HG03280 (cell line): ENCODE measurements at regions not wholly inside any gene's neighbourhood (a gene's known extent, or its start where the extent isn't known, plus 50 kb on each side); places are given as distances from the start of the nearest gene placed in this dataset.

Experiments
- ATAC-seq: cut with Tn5 transposase; IDR thresholded peaks from one replicate; pipeline ENCODE4 v1.9.1; 2021; ENCODE audit warnings: mild to moderate bottlenecking, moderate library complexity; ENCODE audit not compliant: unreplicated experiment

DNA sequence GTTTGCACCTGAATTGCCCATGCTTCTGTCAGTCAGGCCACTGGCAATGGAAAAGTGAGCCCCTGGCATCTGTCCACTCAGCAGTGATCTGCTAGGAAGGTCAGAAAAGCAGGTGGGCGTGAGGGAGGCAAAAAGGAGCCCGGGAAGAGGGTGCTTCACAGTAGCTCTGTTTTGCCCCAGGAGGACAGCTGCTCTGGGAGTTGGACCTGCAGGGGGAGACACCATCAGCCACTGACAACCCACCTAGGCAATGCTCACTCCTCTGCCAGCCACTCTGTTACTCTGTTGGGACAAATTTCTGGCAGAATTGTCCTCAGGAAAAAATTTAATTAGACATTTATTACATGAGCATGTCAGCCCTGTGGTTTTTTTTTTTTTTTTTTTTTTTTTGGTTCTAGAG is 146.4 kb downstream of the LRIG2 start:
- no peak for ATAC-seq

DNA sequence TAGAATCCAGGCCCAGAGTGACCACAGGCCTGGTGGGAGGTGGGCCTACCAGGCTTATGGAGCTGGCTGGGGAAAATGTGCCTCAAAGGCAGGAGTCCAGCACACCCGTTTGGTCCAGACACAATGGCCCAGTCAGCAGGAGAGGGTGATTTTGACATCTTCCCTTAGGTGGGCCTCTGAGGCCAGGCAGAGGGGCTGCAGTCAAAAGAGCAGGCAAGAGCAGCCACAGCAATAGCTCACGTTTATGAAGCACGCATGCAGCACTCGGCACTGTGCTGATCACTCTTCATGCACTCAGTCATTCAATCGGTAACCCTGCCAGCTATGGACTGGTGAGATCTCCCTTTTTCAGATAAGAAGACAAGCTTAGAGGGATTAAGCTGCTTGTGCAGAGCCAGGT is 146.8 kb downstream of the LRIG2 start:
- no peak for ATAC-seq

DNA sequence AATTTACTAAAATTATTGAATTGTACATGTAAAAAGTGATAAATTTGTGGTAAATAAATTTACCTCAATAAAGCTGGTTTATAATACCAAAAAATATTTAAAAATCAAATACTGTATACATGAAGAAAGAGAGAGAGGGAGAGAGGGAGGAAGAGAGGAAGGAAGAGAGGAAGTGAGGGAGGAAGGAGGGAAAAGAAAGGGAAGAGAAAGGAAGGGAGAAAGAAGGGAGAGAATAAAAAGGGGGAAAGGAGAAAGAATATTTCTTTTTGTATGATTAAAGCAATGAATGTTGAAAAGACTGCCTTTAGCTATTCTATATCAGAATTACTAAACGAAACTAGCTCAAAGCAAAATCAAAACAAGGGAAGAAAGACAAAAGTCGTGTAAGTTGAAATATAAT is 150.0 kb downstream of the LRIG2 start:
- ATAC-seq: no peak

DNA sequence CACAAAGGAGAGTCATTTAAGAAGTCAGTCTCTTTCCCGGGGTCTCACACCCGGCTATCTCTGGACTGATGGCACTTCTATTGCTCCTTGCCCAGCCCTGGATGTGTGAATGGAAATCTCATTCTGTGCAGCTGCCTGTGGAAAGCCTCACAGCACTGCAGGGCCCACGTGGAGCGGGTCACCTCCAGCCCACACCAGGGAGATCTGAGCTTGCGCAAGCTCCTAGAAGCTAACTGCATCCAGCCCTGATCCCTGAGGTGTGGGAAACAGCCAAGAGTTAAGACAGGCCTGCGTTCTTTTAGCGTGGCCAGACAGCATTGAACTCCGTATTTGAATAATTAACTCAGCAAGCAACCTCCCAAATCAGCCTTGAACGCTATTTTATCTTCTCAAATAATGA is 150.5 kb downstream of the LRIG2 start:
- no peak for ATAC-seq

DNA sequence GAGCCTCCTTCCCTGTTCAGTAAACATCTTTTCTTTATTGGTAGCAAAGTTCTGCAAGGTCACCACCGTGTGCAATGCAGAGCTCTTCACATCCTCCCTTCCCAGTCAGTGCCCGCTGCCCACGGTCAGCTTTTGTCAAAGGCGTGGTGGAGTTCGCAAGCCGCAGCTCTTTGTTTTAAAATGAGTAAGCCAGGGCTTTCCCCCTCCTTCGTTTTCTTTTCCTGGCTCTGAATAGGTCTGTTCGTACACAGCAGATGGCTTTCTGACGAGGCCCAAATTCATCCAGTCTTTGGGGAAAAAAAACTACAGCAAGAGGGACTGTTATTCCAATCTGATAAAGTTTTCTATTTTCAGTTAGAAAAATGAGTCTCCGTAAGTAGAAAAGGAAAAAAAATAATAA is 153.2 kb downstream of the LRIG2 start:
- peak; percentile 60 for ATAC-seq

DNA sequence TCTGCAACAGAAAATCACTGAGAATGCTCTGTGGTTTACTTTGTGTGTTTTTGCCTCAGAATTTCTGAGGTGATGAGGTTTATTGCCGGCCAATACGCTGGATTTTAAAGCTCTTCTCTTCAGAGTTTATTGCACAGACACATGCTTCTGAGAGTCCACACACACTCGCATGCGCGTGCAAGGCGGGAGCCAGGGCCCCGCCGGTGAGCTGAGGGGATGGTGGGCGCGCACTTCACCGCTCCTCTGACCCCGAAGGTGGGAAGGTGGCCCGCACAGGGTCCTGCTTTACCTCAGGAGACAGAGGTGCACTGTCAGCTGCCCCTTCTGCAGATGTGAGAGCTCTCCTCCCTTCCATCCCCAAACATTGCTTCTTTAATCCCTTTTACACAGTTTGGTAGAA is 158.4 kb upstream of the MAGI3 start:
- no peak for ATAC-seq

DNA sequence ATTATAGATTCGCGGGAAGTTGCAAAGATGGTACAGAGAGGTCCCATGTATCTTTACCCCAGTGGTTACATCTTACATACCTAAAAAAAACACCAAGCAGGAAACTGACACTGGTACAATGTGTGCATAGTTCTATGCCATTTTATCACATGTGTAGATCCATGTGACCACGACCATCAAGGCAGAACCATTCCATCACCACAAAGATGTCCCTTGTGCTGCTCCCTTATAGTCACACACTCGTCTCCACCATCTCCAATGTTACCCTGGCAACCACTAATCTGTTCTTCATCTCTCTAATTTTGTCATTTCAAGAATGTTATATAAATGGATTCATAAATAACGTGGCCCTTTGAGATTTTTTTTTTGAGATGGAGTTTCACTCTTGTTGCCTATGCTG is 156.9 kb upstream of the MAGI3 start:
- no peak for ATAC-seq

DNA sequence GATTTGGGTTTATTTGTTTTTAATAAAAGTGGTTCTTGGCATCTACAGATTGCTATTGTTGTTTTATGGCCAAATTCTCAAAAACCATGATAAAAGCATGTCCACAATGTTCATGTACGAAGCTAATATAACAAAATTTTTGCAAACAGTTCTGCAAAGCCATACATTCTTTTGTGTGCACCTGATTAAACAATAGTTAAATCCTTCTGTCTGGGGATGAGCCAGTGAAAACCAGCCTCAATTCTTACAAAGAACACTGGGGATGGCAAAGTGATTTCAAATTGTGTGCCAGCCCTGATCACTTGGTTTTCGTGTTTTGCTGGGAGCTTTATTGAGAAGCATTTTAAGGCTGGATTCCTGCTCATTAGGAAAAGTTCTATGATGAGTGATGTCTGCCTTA is 149.1 kb upstream of the MAGI3 start:
- ATAC-seq: no peak

DNA sequence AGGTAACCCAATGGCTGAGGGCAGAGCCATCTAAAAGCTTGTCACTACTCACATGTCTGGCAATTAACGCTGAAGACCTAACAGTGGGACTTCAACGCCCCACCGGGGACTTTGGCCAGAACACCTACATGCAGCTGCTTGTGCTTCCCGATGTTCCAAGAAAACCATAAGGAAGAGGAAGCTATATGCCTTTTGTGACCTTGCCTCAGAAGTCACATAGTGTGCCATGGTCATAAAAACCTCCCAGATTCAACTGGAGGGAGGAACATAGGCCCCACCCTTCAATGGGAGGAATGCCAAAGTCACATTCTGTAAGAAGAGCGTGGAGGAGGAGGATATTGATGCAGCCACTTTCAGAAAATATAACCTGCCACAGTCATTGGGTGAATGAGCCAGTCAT is 147.8 kb upstream of the MAGI3 start:
- ATAC-seq: no peak

DNA sequence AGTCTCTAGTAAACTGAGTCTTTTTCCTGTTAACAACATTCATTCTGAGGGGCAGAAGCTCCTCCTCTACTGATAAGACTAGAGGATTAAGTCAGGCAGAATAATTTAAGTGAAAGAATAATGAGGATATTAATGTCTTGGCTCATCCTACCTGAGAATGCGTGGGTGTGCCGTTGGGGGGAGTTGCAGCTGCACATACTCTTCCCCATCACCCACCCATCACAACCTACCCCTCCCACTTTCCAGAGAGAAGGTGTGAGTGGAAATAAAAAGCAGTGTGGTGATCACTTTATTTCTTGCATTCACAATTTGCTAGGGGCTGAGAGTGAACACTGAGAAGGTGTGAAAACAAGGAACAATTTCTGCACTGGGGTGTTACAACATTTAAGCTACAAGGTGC is 146.8 kb upstream of the MAGI3 start:
- no peak for ATAC-seq

DNA sequence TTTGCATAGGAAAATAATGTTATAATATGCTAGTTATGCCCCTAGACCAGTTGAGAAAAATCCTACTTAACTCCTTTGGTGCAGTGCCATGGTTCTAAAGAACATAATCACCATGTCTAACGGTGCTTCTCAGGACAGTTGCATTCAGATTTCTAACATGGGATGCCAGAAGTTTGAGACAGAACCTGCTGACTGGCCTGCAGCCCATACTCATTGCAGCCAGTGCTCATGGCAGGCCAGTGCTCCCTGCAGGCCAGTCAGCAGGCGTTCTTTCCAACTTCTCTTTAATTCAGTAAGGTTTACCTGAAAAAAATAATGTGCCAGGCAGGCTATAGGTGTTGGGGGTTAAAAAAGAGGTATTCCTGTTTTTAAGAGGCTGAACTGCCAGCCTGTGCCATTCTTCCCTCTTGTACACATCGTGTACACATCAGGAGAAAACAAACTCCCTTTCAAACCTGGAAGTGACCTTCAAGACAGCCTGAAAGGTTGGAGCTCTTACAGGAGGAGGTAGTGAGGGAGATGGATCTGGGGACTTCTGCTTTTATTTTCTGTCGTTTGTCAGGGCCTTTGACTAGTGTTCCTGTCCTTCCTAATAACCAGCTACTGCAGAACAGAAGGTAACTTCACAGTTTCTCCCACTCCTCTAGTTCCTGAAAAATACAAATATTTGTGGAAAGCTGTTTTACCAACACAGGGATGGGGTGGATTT is 146.0 kb upstream of the MAGI3 start:
- no peak for ATAC-seq

DNA sequence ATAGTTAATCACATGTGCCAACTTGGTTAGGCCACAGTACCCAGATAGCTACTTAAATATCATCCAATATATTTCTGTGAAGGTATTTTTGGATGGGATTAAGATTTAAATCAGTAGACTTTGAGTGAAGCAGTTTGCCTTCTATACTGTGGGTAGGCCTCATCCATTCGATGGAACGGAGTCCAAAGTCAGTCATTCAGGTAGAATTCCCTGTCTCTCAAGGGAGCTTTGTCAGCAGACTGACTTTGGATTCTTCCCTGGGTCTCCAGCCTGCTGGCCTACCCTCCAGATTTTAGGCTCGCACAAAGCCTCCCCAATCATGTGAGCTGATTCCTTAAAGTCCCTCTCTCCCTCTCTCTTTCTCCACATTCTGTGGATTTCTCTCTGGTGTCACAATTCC is 145.1 kb upstream of the MAGI3 start:
- ATAC-seq: no peak

DNA sequence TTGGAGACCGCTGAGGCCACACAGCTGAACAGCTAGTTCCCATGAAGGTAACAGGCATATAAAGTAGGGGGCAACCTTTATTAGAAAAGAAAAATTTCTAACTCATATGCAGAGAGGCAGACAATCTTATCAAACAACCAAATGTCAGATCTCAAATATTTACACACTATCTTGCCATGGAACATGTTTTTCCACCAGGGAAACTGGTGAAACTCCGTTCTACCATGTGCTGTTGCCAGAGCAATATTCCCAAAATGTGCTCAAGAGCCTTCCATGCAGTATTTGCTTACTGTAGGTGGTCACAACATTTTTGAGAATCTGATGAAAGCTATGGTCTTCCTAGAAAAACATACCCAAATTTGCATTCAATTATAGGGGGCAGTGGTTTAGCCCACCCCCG is 143.4 kb upstream of the MAGI3 start:
- ATAC-seq: no peak

DNA sequence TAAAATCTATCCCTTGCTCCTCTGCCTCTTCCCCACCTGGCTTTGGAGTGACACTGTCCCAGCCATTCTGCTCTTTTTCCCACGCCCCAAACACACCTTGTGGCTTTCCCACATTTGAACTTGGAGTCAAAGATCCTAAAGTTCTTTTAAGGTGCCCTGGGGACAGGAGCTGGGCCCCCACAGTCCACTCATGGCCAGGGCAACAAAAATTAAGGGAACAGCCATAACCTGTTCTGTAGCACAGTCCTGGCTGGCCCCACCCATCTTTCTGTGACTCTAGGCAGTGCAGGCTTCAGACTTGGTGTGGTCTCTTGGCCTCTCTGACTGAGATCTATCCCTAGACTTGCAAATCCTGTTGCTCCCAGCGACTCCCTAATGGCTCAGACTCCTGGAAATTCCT is 143.0 kb upstream of the MAGI3 start:
- ATAC-seq: no peak

DNA sequence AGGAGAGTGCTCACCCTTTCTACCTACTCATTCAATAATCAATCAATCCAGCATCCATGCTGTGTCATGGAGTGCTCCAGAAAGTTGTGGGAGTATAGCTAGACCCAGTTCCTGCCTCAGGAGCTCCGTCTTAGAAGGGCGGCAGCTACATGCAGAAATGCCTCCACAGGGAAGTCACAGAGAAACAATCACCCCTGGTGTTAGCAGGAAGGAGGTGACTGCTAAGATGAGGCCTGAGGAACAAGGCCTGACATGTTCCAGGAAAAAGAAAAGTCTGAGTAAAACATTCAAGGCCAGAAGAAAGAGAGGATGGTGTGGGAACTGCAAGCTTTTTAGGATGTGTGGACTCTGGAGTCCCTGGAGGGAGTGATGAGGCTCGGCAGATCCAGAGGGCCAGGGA is 142.5 kb upstream of the MAGI3 start:
- ATAC-seq: no peak

DNA sequence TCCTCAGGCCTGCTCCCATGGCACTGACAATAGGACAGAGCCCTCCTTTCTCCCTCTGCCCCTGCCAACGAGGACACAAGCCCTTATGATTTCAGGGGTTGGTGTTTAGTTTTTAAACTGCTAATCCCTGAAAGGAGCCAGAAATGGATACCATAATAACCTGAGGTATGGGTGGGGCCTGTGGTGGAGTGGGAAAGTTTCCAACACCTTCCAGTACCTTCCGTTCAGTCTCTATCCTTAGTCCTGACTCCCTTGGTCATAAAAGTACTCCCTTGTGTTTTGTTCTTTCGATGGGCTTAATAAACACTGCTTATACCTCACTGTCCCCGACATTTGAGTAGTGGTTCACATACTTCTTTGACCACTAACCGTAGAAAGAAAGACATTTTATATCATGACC is 141.8 kb upstream of the MAGI3 start:
- ATAC-seq: no peak

DNA sequence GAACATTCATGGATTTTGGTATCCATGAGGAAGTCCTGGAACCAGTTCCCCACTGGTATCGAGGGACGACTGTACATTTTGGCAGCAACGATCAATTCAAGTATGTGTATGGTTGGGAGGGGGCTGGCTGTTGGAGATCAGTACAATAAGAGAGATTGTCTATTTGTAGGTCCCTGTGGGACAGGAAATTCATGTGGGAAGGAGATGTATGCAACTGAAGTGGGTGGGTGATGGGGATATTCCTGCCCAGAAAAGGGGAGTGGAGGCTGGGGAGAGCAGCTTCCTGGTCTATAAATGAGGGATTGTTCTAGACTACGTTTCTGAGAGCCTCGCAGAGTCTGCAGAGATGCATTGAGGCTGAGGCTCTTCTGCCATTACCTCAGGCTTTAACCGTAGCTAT is 140.2 kb upstream of the MAGI3 start:
- no peak for ATAC-seq

DNA sequence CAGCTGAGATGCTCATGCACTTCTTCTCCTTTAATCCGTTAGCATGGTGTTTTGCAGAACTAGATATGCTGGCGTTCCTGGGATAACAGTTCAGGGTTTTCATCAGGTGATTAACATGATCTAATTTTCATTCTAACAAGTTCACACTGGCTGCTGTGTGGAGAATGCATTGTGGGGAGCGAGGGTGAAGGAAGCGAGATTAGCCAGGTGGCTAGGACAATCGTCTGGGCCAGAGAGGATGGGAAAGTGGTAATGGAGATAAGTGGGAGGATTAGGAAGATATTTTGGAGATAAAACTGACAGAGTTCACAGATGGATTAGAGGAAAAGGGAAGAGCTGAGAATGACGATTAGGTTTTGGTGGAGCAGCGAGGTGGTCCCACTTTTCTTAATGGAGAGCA is 138.1 kb upstream of the MAGI3 start:
- no peak for ATAC-seq

DNA sequence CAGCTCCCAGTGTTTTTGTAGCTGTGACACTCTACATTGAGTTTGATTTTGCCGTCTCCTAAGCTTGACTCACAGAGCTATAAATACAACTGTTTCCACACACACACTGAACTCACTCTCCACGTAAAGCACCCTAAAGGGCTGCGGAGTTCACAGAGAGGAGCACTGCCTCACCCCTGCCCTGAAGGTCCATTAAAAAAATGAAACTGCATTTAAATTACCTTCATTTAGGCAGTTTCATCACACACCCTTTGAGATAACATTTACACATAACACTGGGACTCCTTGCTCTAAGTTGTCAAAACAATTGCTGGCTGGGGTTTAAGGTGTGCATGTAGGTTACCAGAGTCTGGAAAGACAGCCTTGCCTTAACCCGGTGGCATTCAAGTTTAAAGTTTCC is 137.1 kb upstream of the MAGI3 start:
- ATAC-seq: no peak

DNA sequence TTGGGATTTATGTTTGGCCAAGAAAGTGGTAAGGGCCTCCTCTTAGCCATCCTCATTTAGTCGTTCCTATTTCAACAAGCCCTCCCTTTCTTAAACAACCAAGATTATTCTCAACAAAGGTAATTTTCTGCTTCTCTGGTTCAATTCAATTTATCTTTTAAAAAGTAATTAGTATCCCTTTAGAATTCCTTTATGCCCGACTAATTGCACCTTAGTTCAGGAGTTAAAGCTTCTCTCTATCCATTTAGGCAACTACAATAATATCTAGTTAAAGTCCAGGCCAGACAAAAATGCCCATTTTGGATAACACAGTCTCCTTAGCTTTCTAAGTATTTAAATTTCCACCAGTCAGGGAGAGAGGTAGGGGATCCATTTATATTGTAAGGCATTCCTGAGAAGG is 136.7 kb upstream of the MAGI3 start:
- no peak for ATAC-seq

DNA sequence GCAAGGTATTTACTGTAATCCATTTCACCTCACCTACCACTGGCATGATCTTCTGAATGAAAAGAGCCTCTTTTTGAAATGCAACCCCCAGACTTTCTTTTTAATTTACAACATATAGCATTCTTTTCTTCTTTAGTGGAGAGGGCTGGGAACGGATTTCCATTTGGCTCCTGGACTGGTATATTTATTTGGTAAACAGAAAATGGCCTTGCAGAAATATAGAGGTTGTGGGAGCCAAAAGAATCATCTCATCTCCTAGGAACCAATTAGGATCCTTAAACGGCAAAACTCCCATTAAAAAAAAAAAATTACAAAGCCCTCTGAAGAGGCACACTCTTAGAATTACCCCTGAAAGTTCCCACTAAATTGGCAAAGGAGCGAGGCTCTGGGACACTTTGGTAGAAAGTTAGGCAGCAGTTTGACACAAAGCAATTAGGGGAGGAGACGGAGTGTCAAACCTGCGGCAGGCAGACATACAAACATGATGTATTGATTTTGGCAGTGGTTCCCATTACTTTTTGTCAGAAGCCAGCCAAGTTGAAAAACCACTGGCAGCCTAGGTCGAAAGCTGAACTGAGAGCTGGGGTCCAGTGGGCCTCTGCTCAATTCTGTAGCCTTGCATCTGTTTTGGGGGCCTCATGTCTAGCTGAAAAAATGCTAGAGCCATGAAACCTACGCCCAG is 135.1 kb upstream of the MAGI3 start:
- no peak for ATAC-seq

DNA sequence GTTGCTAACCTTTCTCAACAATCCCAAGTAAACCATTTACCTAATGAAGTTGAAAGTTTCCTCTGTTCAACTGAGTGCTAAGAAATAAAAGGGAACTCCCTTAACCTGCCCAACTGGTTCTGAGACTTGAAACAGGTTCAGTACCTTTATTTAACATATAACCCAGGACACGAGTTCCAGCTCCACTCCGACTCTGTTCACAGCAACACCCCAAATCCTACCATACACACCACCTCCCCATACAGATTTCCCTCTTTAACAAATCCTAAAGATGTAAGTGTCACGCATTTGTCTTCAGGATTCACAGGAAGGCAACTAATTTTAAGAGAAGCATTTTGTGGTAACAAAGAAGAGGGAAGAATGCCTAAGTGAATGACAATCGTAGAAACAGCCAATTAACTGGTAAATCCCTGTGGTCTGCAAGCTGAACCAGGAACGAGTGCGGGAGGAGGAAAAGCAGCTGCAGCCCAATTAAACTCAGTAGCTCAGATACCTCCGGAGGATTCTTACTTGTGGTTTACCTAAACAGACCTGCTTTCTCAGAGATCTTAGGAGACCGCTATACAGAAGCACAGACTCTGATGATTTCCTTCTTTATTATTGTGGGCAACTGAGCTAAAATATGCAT is 134.5 kb upstream of the MAGI3 start:
- ATAC-seq: no peak

DNA sequence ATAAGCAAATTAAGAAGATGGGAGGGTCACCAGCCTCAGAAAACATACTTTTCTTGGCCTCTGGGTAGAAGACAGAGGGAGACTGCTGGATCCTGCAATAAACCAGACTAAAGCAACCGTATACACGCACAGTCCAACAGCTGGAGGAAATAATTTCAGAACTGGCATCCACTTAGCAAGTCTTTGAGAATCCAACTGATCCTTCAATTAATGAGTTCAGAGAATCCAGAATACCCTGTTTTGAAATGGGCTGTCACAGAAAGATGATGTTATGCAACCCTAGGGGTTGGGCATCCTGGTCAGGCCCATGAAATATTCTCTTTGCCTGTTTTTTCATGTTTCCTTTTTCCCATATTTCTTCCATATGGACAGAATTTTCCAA is 134.0 kb upstream of the MAGI3 start:
- ATAC-seq: no peak
